ENCODE measurements at regions not wholly inside any gene's neighbourhood (a gene's known extent, or its start where the extent isn't known, plus 50 kb on each side); places are given as distances from the start of the nearest gene placed in this dataset.

DNA sequence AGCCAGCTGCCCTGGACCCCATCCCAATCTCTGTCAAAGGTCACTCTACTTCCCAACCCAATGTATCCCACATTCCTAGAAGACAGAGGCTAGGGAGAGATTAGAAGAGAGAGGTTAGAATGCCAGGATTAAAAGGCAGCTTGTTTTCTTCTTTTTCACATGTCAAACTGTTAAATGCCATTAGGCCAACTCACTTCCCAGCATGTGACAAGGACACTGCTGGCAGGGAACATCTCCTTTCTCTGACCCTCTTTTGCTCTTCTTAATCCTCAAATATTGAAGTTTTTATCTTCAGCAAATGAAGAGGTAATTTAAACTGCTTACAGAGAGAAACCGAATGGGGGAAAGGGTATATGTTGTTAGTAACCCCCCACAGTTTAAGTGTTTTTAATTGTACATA lies 89.1 kb downstream of the BBS10 start:
- DNase-seq (ENCODE audit: low read depth in 2 of 2) = no peak

DNA sequence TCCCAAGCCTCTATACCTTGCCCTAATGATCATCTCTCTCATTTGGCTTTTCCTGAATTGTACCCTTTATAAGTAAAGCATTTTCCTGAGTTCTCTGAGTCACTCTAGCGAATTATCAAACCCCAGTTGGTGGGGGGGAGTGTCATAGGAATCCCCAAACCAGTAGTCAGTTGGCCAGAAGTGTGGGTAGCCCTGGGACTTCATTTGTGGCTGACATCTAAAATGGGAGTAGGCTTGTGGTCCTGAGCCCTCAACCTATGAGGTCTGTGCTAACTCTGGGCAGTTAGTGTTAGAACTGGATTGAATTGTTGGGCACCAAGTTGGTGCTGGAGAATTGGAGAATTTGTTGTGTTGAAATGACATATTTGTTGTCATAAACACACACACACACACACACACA lies 91.3 kb downstream of the BBS10 start:
- DNase-seq (ENCODE audit: low read depth in 2 of 2) = no peak

DNA sequence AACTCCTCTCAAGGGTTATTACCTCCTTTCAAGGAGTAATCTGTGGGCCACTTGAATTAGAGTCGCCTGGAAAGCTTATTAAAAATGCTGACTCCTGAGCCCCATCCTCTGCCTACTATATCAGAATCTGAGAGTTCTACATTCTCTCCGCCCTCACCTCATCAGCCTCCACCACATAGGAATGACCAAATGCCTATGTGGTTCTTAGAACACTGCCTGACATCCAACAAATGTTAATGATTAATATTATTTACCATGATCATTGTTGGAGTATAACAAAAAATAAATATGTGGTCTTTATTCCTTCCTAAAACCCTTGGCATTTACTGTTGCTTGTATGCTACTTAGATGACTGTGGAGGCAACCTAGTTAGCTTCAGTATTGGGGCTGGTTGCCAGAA lies 91.9 kb downstream of the BBS10 start:
- no peak for DNase-seq (ENCODE audit: low read depth in 2 of 2)

DNA sequence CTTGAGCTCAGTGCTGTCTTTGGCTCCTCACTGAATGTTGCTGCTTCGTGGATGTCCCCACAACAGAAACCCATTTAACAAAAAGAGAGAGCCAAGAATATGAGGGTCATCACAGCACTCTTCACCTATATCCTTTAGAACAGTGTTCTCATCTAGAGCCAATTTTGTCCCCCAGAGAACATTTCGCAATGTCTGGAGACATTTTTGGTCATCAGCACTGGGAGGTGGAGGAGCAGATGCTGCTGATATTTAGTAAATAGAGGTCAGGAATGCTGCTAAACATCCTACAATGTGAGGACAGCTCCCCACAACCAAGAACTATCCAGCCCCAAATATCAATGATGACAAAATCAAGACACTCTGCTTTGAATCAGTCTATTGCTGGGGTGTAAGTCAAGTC lies 92.5 kb downstream of the BBS10 start:
- DNase-seq (ENCODE audit: low read depth in 2 of 2) = no peak

DNA sequence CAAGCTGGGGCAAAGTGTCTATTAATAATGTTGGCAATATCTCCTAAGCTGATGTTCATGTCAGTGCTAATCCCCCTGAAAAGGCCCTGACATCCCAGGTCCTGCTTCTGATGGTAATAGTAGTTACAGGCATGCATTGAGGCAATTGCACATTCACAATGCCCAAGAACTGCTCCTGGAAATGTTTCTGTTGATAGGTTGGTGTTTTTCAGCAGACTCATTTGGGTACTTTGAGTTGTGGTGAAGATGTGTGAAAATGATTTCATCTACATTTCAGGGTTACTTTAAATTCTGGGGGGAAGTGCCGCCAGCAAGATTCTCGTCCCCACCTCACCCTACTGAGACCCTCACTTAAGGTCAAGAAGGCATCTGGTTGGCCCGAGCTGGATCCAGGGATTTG lies 92.9 kb downstream of the BBS10 start:
- DNase-seq (ENCODE audit: low read depth in 2 of 2) = no peak

DNA sequence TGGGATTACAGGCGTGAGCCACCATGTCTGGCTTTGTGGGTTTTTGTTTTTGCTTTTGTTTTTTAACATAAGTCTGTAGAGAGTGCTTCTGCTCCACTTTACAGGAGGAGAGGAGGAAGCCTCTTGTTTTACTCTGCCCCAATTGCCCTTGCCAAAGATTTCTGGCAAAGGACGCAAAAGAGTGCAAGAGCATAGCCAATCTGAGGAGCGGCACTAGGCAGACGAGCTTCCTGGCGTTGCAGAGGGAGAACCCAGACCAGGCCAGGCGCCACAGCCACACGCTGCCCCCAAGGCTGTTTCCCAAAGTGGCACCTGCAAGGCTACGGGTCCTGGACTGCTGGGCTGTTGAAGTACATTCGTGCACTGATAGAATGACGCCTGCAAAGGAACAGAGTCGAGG lies 96.2 kb downstream of the BBS10 start:
- no peak for DNase-seq (ENCODE audit: low read depth in 2 of 2)

DNA sequence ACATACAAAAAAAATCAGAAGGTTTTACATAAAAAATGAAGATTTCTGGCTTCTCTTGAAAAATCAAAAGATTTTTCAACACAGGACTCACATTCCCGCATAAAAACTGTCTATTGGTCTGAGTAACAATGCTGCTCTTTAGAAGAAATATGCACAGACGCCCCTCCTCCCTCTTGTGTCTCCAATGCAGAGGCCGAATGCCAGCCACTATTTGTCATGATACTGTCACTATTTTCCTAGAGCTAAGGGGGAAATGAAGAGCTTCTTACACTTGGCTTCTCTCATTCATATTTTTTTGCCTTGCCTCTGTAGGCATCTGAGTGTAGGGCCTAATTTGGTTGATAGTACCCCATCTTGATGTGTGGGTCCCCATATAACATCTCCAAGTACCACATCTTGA lies 98.0 kb downstream of the BBS10 start:
- DNase-seq (ENCODE audit: low read depth in 2 of 2) = no peak

DNA sequence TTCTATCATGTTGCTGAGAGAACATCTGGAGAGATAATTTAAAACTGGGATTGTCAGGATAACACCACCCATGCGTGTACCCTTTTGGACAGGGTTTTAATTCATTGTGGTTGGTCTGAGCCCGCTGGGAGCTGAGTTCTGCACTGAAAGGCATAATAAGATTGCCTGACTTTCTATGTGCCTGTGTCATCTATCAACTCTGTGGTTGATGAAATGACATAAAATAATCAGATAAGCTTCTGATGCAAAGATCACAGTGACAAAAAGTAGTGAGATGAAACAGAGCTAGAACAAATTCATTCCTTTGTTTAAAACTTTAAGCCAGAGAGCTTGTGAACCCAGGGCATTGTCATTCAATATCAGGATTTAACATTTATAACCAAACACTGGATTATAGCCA lies 98.7 kb downstream of the BBS10 start:
- no peak for DNase-seq (ENCODE audit: low read depth in 2 of 2)

DNA sequence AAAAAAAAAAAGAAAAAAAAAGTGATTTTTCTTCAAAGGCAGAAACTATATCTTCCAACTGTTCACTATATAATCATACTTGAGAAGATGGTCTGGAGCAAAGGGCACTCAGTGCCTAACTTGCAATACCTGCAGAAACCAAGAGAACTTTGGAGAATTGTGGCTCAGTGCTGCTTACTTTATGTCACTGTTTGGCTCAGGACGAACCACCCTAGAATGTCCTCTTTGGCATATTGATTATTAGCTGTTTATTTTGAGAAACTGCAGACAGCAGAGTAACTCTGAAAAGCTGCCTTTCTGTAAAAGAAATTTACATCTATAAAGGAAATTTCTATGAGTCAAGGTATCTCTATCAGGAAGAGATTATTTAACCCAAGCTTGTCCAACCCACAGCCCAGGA lies 100.2 kb downstream of the BBS10 start:
- no peak for DNase-seq (ENCODE audit: low read depth in 2 of 2)

DNA sequence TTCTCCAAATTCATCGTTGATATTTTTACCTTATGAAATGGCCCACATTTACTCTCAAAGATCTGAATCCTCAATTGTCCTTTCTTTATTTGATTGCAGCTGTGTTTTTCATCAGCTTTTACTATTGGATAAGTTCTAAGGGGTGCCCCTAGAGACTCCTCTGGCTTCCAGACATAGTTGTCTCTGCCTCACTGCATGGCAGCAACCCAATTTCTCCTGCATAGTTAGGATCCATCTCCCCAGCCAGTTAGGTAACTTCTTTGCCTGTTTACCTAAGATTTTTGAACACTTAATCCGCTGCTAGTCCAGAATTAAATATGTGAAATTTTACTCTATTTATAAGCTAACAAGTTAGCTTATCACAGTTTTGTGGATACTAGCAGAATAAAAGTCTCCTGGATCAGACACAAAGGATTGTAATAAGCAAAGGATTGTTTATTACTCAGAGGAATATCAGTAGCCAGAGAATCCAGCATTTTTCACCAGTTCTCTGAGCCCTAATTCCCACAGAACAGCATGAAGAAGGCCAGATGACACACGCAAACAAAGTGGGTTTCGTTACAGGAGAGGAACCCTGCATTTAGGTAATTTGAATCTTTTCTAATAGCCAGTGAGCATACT lies 101.1 kb downstream of the BBS10 start:
- no peak for DNase-seq (ENCODE audit: low read depth in 2 of 2)

DNA sequence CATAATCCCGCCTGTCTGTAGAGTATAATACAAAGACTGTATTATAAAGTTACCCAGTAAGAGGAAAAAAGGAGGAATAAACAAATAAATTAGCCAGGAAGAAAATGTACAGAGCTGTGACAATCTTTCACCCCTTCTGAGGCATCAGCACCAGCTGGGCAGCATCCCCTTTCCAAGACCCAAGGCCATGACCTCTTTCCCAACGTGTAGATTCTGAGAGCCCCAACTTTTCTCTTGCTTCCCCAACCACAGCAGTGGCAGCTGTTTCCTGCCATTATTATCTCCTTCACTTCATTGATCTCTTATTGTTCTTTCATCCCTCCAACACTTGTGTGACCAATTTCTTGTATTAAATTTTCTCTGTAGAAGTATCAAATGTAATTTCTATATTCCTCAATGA lies 101.6 kb downstream of the BBS10 start:
- no peak for DNase-seq (ENCODE audit: low read depth in 2 of 2)

DNA sequence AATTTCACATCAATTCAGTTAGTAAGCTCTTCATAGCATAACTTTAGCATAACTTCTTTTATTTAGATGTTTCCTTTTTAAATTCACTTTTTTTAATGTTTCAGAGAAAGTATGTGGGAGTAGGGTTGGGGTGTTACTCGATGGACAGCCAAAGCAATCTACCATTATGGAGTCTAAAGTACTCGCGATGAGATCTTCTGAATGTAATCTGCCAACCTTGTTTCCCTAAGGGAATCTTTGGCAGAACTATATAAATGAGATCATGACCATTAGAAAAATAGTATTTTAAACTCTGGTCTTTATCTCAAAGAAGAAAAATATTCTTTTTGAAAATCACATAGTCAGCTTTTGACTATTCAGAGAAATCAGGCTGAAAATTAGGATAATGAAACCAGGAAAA lies 103.9 kb downstream of the BBS10 start:
- no peak for DNase-seq (ENCODE audit: low read depth in 2 of 2)

DNA sequence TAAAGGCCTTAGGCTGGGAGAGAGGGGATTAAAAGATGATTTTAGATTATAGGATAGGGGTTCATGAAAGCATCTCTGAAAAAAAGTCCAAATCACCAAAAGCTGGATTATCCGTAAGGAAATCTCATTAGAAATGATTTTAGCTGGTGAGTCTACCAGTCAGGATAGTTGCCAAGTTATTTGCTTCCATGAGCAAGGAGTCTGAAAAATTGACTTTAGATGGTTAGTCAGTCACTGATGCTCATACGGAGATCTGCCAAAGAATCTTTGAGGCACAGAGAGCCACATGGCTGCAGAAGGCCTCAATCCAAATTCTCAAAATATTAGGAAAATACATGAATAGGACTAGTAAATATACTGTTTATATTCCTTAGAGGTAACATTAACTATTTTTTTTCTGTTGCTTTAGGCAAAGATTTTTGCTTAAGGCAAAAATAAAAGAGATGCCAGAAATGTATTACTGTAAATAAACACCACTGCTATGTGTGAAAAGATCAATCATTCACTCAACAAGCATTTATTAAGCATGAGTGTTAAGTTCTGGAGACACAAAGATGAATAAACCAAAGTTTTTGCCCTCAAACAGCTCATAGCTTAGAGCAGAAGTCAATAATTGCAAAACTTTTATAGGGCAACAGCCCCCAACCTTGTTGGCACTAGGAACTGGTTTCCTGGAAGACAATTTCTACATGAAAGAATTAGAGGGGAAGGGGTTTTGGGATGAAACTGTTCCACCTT lies 105.2 kb downstream of the BBS10 start:
- DNase-seq (ENCODE audit: low read depth in 2 of 2) = no peak

DNA sequence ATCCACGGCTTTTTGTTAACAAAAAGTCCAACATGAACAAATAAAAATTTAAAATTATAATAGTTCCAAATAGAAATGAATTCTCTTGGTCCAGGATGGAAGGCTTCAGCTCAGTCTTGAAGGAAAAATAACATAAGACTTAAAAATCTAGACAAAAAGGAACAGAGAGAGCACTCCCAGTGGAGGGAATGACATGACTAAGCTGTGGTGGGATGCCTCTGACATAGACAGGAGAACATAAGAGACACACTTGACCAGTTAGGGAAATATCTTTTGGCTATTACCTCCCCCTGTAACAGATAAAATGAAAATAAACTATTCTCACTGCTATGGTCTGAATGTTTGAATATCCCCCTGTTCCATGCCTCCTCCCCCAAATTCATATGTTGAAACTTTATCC lies 106.8 kb downstream of the BBS10 start:
- no peak for DNase-seq (ENCODE audit: low read depth in 2 of 2)

DNA sequence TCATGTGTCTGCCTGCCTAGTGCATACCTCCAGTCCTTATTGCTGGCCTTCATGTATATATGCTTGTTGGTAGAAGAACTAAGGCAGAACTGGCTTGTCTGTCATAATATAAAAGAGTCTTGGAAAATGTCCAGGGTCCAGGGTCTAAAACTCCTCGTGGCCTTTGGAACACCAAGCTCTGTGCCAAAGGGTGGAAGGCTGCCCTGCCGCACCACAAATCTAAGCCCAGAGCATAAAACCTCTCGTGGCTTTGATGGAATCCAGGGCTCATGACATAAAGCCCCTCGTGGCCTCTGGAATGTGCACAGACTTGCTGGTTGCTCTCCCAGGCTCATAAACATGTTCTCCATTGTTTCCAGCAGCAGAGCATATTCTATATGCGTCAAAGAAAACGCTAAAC lies 107.9 kb downstream of the BBS10 start:
- no peak for DNase-seq (ENCODE audit: low read depth in 2 of 2)

DNA sequence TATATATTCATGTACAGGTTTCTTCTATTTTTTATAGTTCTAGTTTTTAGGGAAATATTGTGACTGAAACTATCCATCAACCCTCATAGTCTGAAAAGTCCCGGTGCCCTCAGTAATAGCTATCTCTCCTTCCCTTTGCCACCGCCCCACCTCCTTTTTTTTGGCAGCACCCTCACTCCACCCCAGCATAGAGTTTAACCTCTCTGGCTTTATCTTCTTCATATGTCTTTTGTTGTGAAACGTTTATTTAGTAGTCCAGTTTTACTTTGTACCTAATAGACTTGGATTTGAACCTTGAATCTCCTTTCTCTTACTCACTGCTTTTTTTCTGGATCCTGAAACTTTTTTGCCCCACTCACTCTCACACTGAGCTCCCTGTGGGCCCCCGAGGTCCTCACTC lies 109.5 kb downstream of the BBS10 start:
- no peak for DNase-seq (ENCODE audit: low read depth in 2 of 2)

DNA sequence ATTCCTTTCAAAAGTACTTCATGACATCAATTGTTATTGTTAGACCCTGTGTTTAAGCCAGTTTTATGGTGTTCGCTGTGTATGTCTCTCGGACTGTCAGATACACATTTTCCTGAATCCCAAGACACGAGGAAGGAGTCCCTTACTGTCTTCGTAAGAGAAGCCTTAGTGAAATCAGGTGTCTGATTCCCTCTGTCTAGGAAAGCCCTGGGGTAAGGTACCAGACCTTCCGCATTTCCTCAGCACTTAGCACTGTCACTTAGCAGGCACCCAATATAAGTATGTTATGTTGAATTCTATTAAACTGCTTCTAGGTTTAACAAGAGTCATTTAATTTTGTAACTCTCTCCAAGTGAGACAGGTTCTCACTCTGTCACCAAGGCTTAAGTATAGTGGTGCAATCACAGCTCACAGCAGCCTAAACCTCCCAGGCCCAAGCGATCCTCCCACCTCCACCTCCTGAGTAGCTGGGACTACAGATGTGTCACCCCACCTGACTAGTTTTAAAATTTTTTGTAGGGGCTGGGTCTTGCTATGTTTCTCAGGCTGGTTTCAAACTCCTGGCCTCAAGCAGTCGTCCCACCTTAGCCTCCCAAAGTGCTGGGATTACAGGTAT lies 111.0 kb downstream of the BBS10 start:
- no peak for DNase-seq (ENCODE audit: low read depth in 2 of 2)

DNA sequence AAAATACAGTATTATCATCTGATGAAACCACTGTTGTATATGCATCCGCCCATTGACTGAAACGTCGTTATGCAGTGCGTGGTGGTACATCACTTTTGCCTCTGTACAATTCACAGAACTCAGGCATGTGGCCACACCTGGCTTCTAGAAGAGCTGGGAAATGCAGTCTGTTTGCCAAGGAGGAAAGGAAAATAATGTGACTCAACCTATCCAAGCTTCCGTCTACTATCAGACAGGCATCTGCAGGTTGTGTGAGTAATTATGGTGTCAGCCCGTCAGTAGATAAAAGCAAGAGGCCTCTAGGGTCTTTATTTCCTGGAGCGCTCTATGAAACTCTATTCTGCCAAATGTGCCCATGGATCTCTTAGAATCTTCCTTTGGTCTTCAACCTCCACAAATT lies 111.6 kb downstream of the BBS10 start:
- DNase-seq (ENCODE audit: low read depth in 2 of 2) = no peak

DNA sequence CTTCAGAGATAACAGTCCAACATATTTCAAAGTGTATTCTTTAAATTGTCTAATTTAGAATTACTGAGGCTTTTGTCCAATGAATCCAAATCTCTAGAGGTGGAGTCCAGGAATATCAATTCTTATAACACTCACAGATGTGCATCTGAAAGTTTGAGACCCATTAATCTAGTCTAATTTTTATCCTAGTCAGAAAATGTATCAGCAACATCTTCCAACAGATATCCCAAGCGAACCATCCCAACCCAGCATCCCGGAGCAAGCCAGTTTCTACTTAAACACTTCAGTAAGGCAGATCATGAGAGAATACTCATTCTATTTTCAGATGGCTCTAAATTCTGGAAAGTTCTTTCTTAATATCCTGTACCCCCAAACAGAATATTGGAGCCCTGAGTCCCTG lies 113.5 kb downstream of the BBS10 start:
- DNase-seq (ENCODE audit: low read depth in 2 of 2) = no peak

DNA sequence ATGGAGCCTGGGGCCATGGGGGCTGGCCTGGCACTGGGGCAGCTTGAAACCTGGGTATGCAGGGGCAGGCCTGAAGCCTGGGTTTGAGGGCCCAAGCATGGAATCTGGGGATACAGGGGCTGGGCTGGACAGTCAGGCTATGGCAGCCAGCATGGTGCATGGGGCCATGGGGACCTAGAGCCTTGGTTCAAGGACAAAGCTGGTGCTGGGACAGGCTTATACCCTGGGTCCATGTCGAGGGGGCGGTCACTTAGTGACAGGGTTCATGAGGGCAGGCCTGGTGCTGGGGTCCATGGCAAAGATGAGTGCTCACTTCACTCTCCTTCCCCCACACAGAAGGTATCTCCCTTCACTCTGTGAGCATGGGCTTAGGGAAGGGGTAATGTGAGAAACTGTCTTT lies 116.2 kb downstream of the BBS10 start:
- DNase-seq (ENCODE audit: low read depth in 2 of 2) = no peak

DNA sequence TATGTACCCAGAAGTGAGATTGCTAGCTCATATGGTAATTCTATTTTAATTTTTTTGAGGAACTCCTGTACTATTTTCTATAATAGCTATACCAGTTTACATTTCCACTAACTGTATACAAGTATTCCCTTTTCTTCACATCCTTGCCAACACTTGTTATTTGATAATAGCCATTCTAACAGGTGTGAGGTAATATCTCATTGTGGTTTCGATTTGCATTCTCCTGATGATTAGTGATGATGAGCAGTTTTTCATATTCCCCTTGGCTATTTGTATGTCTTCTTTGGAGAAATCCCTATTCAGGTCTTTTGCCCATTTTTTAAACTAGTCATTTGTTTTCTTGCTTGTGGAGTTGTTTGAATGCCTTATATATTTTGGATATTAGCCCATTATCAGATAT lies 121.3 kb downstream of the BBS10 start:
- DNase-seq (ENCODE audit: low read depth in 2 of 2) = no peak

DNA sequence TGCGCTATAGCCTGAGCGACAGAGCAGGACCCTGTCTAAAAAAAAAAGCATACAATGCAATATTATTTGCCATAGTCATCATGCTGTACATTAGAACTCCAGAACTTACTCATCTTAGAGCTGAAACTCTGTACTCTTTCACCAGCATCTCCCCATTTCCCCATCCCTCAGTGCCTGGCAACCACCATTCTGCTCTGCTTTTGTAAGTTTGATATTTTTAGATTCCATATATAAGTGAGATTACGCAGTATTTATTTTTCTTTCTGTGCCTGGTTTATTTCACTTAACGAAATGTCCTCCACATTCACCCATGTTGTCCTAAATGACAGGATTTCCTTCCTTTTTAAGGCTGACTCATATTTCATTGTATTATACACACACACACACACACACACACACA lies 121.8 kb downstream of the BBS10 start:
- DNase-seq (ENCODE audit: low read depth in 2 of 2) = no peak

DNA sequence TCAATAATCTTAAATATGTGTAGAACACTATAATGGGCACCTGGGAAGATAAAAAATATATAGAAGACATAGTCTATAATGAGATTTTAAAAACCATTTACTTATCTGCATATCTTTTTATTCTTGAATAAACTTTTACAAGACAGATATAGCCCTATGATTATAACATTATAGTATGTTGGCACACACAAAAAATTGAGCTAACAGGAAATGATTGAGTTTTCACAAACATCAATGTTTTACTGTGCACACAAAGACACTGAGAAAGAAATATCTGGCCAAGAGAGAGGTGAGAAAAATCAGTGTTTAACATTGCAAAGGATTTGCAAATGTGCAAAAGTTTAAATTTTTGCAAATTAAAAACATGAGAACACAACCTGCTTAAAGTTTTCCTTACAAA lies 124.3 kb downstream of the BBS10 start:
- no peak for DNase-seq (ENCODE audit: low read depth in 2 of 2)

DNA sequence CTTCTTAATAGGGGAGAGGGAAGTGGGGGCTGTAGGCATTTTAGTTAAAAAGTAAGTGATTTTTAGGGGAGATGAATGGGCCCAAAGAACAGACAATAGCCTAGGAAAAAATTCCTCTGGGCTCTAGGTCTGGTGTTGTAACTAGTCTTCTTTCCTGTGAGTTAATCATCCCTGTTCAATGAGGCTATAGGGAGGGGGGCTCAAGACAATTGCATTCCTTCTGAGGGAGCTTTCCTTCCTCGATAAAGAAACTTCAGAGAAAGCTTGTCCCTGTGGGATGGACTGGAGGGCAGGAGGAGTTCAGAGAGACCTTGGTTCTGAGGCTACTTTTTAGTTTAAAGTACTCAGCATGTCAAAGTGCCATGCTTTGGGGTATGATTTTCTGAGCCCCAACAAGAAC lies 127.2 kb downstream of the BBS10 start:
- DNase-seq (ENCODE audit: low read depth in 2 of 2) = no peak
